ENCODE measurements at regions not wholly inside any gene's neighbourhood (a gene's known extent, or its start where the extent isn't known, plus 50 kb on each side); places are given as distances from the start of the nearest gene placed in this dataset.

- DNase-seq (ENCODE audit: low read depth in 1 of 2, low spot score in 2 of 2), result no peak
- Histone ChIP-seq H3K4ac (replicated peaks; ENCODE audit: insufficient read length, low read depth, low read length) (no peak overlapping the region), H3K79me1 (ENCODE audit: low read depth, low read length) (no peaks in the 10 kb centered on the region), H3K9me3 (ENCODE audit: insufficient read depth in 2 of 2, low read depth in 1 of 2, low read length in 1 of 2) (no peaks in the 10 kb centered on the region), H2BK20ac (ENCODE audit: low read length) (no peak overlapping the region), H3K4me2 (ENCODE audit: insufficient read depth in 1 of 2, low read depth in 2 of 2, low read length in 2 of 2) (no peak overlapping the region), H4K5ac (ENCODE audit: insufficient read length, low read depth, low read length) (no peak overlapping the region), H3K56ac (replicated peaks; ENCODE audit: insufficient read length, low read depth, low read length) (no peak overlapping the region), H4K91ac (replicated peaks; ENCODE audit: insufficient read length, low read length) (no peak overlapping the region), H4K20me1 (replicated peaks in 1 of 2; ENCODE audit: control insufficient read depth in 1 of 2, insufficient read depth in 2 of 2, low read length in 2 of 2) (no peaks in the 10 kb centered on the region), H3K4me1 (replicated peaks in 1 of 4; ENCODE audit: control insufficient read depth in 3 of 4, insufficient read depth in 4 of 4, low read length in 3 of 4) (no peaks in the 10 kb centered on the region), H3K23ac (ENCODE audit: insufficient read length) (no peak overlapping the region), H2BK5ac (ENCODE audit: low read depth, low read length) (no peak overlapping the region), H3K18ac (ENCODE audit: extremely low read depth, low read length) (no peak overlapping the region), H3K9ac (replicated peaks in 1 of 4; ENCODE audit: extremely low read depth in 1 of 4, low read depth in 3 of 4, low read length in 3 of 4) (no peak overlapping the region), H2BK12ac (ENCODE audit: low read depth, low read length) (no peak overlapping the region), H3K36me3 (ENCODE audit: control insufficient read depth in 2 of 4, insufficient read depth in 4 of 4, low read length in 3 of 4) (no peaks in the 10 kb centered on the region), H2AFZ (ENCODE audit: low read length) (no peak overlapping the region), H3K14ac (ENCODE audit: insufficient read length) (no peak overlapping the region), H3K27me3 (replicated peaks in 1 of 4; ENCODE audit: control insufficient read depth in 3 of 4, extremely low read depth in 1 of 4, insufficient read depth in 3 of 4, low read length in 3 of 4) (no peaks in the 10 kb centered on the region), H3K27ac (ENCODE audit: low read depth, low read length) (no peak overlapping the region), H2AK5ac (ENCODE audit: low read depth, low read length) (no peak overlapping the region), H3K23me2 (ENCODE audit: low read depth, low read length) (no peaks in the 10 kb centered on the region), H3K4me3 (ENCODE audit: extremely low read depth in 1 of 4, insufficient read depth in 2 of 4, low read depth in 3 of 4, low read length in 4 of 4) (no peak overlapping the region), H2BK120ac (replicated peaks; ENCODE audit: low read depth, low read length) (no peak overlapping the region), H4K8ac (ENCODE audit: extremely low read depth, insufficient read depth, low read length) (no peak overlapping the region), H3K79me2 (ENCODE audit: control insufficient read depth in 1 of 2, insufficient read depth in 2 of 2, low read length in 2 of 2) (no peaks in the 10 kb centered on the region), H2BK15ac (ENCODE audit: low read length) (no peak overlapping the region)
- 98% methylated on average over 3 of the region's 3 CpGs; no CpG with 5 or more reads in 1 of the 2 experiments for WGBS, 2 experiments (ENCODE audit: extremely low coverage in 1 of 2, insufficient coverage in 1 of 2, insufficient read length in 1 of 2, insufficient replicate concordance in 2 of 2, low coverage in 1 of 2, low lambda C conversion rate in 2 of 2, missing lambda C conversion rate in 1 of 2)
- POLR2A ChIA-PET (ENCODE audit: partially characterized antibody), result no interaction called here
- TF ChIP-seq TAF7 (optimal IDR thresholded peaks at IDR 0.05; ENCODE audit: borderline replicate concordance, low read depth, low read length), result no peak
- TF ChIP-seq KDM1A (IDR thresholded peaks at IDR 0.05; ENCODE audit: borderline replicate concordance, low read length), result no peak
- TF ChIP-seq RAD21 (IDR thresholded peaks at IDR 0.05 in 1 of 2, conservative IDR thresholded peaks at IDR 0.05 in 1 of 2; ENCODE audit: low read depth in 2 of 2, low read length in 2 of 2), result peak; percentile 68 to 74
- no peak for TF ChIP-seq EZH2 (IDR thresholded peaks at IDR 0.05; ENCODE audit: low read depth, low read length, severe bottlenecking)
- TF ChIP-seq CTCF (IDR thresholded peaks at IDR 0.05; ENCODE audit: control extremely low read depth in 1 of 3, insufficient read depth in 1 of 3, low read depth in 1 of 3, low read length in 3 of 3), result peak in 2 of 3 experiments; percentile 30 to 47; a peak in 2 of 4 replicates
- CTCF ChIA-PET (ENCODE audit: partially characterized antibody), result no interaction called here
- no peak for FAIRE-seq
Measured at GRCh38 chr9:102253099-102253498, 514.7 kb upstream of the GRIN3A start.

Measured in H1 (cell line).